ENCODE measurements at regions not wholly inside any gene's neighbourhood (a gene's known extent, or its start where the extent isn't known, plus 50 kb on each side); places are given as distances from the start of the nearest gene placed in this dataset.

- peak; percentile 52 for TF ChIP-seq CTCF (IDR thresholded peaks at IDR 0.05)
Measured at GRCh38 chr12:76158518-76159321, 74.2 kb upstream of the NAP1L1 start.

- no peak for TF ChIP-seq CTCF (IDR thresholded peaks at IDR 0.05)
Measured at GRCh38 chr12:76156726-76157125, 72.2 kb upstream of the NAP1L1 start.

GRCh38 chr12:76156314-76156713 lies 71.8 kb upstream of the NAP1L1 start:
- no peak for TF ChIP-seq CTCF (IDR thresholded peaks at IDR 0.05)

GRCh38 chr12:76155157-76155670 lies 70.7 kb upstream of the NAP1L1 start:
- no peak for TF ChIP-seq CTCF (IDR thresholded peaks at IDR 0.05)

- TF ChIP-seq CTCF (IDR thresholded peaks at IDR 0.05): no peak
Measured at GRCh38 chr12:76153616-76154015, 69.1 kb upstream of the NAP1L1 start.

- TF ChIP-seq CTCF (IDR thresholded peaks at IDR 0.05): no peak
Measured at GRCh38 chr12:76152181-76152807, 67.8 kb upstream of the NAP1L1 start.

GRCh38 chr12:76144245-76144549 lies 59.7 kb upstream of the NAP1L1 start:
- no peak for TF ChIP-seq CTCF (IDR thresholded peaks at IDR 0.05)

Measured in LNCAP (cell line).